ENCODE measurements at regions not wholly inside any gene's neighbourhood (a gene's known extent, or its start where the extent isn't known, plus 50 kb on each side); places are given as distances from the start of the nearest gene placed in this dataset.
A peak's percentile ranks its signal among the peaks of the same experiment; 100 is the strongest.

DNA sequence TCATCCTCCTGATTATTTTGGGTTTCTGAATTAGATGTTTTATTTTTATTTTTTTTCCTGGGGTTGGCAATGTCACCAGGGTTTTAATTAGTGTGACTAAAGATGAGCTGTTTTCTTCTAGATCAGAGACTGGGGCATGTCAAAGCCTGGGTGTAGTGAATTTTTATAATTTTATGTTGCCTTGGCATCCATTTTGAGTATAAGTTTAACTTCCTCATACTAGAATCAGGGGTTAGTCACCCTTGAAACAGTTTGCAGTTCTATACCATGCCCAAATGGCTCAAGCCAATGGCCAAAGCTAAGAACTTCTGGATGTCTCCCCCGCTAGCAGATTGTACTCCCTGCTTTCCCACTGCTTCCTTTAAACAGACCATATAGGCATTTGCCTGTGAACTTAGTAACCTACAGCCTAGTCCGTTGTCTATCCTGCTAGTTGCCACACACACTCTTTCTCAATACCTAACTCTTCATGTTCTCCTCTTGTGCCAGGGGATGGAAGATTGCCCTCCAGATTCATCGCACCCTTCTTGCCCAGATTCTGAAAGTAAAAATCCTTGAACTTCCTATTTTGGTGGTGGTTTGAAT lies 54.5 kb downstream of the KIAA0408 start:
- H3K27me3 Mint-ChIP-seq: no peaks in the 10 kb centered on the region
- peaks cover 16% of the 10 kb centered on the region for H3K4me1 Mint-ChIP-seq
- intact Hi-C loops (cut with micrococcal nuclease): no loop called here
- peaks cover 4% of the 10 kb centered on the region for H3K9me3 Mint-ChIP-seq (ENCODE audit: insufficient read depth)
- DNase-seq (no peak), ATAC-seq (ENCODE audit: low read depth) (no peak)
- ChIA-PET CTCF (no interaction called here), POLR2A (no interaction called here)
- Histone ChIP-seq H3K79me2 (ENCODE audit: control insufficient read depth, insufficient read depth, low read length) (no peaks in the 10 kb centered on the region), H3K27ac (ENCODE audit: low read length in 2 of 2) (no peak overlapping the region), H3K9me3 (ENCODE audit: control extremely low read depth in 1 of 3, control insufficient read depth in 2 of 3, insufficient read depth in 1 of 3, low read length in 2 of 3) (no peaks in the 10 kb centered on the region), H3K4me3 (ENCODE audit: control extremely low read depth in 1 of 5, extremely low read depth in 1 of 5, insufficient read depth in 1 of 5, low read depth in 2 of 5, low read length in 4 of 5) (no peak overlapping the region), H3K4me2 (replicated peaks; ENCODE audit: low read depth, low read length, poor library complexity, severe bottlenecking) (no peak overlapping the region), H2AFZ (ENCODE audit: insufficient read depth, low read depth, low read length, poor library complexity, severe bottlenecking) (peak overlapping the region; percentile 44), H3K4me1 (ENCODE audit: control insufficient read depth in 2 of 2, insufficient read depth in 2 of 2, low read length in 2 of 2) (peaks cover 6 to 9% of the 10 kb centered on the region in 2 donors), H4K20me1 (ENCODE audit: control insufficient read depth, insufficient read depth, low read length, poor library complexity, severe bottlenecking) (no peaks in the 10 kb centered on the region), H3K27me3 (replicated peaks in 1 of 4; ENCODE audit: control extremely low read depth in 1 of 4, control insufficient read depth in 3 of 4, insufficient read depth in 4 of 4, low read length in 3 of 4) (no peaks in the 10 kb centered on the region), H3K36me3 (replicated peaks in 1 of 2; ENCODE audit: control extremely low read depth in 1 of 2, control insufficient read depth in 1 of 2, extremely low read depth in 1 of 2, insufficient read depth in 2 of 2, low read length in 1 of 2) (no peaks in the 10 kb centered on the region), H3K9ac (ENCODE audit: low read length) (no peak overlapping the region)
- TF ChIP-seq CTCF (IDR thresholded peaks at IDR 0.05): no peak
- TF ChIP-seq EZH2 (IDR thresholded peaks at IDR 0.05; ENCODE audit: borderline replicate concordance, insufficient read depth, low read depth, low read length, poor library complexity, severe bottlenecking): no peak
- no peak overlapping the region for H3K4me3 Mint-ChIP-seq
- H3K27ac Mint-ChIP-seq: no peak overlapping the region
- 93% methylated on average over 2 of the region's 3 CpGs for WGBS (ENCODE audit: insufficient coverage)

DNA sequence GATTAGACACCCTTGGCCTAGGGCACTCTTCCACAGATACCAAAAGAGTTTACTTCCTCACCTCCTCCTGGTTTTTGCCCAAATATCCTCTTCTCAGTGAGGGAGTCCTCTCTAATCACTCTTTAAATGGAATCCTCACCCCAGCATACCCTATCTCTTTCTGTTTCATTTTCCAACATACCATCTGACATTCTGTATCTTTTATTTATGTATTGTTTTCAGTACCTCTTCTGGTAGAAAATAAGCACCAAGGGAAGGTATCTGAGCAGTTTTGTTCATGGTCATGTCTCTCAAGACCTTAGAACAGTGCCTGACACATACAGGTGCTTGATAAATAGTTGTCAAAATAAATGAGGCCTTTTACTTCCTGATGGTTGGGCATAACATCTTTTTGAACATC lies 55.1 kb downstream of the KIAA0408 start:
- no peak overlapping the region for H3K4me3 ChIP-seq (ENCODE audit: control extremely low read depth in 1 of 5, extremely low read depth in 1 of 5, insufficient read depth in 1 of 5, low read depth in 2 of 5, low read length in 4 of 5)
- no peaks in the 10 kb centered on the region for H3K79me2 ChIP-seq (ENCODE audit: control insufficient read depth, insufficient read depth, low read length)
- peaks cover 6 to 9% of the 10 kb centered on the region in 2 donors for H3K4me1 ChIP-seq (ENCODE audit: control insufficient read depth in 2 of 2, insufficient read depth in 2 of 2, low read length in 2 of 2)
- H3K36me3 ChIP-seq (replicated peaks in 1 of 2; ENCODE audit: control extremely low read depth in 1 of 2, control insufficient read depth in 1 of 2, extremely low read depth in 1 of 2, insufficient read depth in 2 of 2, low read length in 1 of 2): no peaks in the 10 kb centered on the region
- H3K9ac ChIP-seq (ENCODE audit: low read length): no peak overlapping the region
- no peak for DNase-seq
- H3K27me3 ChIP-seq (replicated peaks in 1 of 4; ENCODE audit: control extremely low read depth in 1 of 4, control insufficient read depth in 3 of 4, insufficient read depth in 4 of 4, low read length in 3 of 4): no peaks in the 10 kb centered on the region
- Mint-ChIP-seq H3K9me3 (ENCODE audit: insufficient read depth) (peaks cover 4% of the 10 kb centered on the region), H3K4me1 (peaks cover 16% of the 10 kb centered on the region), H3K4me3 (no peak overlapping the region), H3K27me3 (no peaks in the 10 kb centered on the region), H3K27ac (peak overlapping the region; percentile 16)
- ATAC-seq (ENCODE audit: low read depth): no peak
- TF ChIP-seq EZH2 (IDR thresholded peaks at IDR 0.05; ENCODE audit: borderline replicate concordance, insufficient read depth, low read depth, low read length, poor library complexity, severe bottlenecking) (no peak), CTCF (IDR thresholded peaks at IDR 0.05) (no peak)
- H3K27ac ChIP-seq (ENCODE audit: low read length in 2 of 2): no peak overlapping the region
- no peaks in the 10 kb centered on the region for H4K20me1 ChIP-seq (ENCODE audit: control insufficient read depth, insufficient read depth, low read length, poor library complexity, severe bottlenecking)
- intact Hi-C loops (cut with micrococcal nuclease): no loop called here
- ChIA-PET CTCF (no interaction called here), POLR2A (no interaction called here)
- H3K4me2 ChIP-seq (replicated peaks; ENCODE audit: low read depth, low read length, poor library complexity, severe bottlenecking): peak overlapping the region; percentile 24
- H2AFZ ChIP-seq (ENCODE audit: insufficient read depth, low read depth, low read length, poor library complexity, severe bottlenecking): peak overlapping the region; percentile 44
- H3K9me3 ChIP-seq (ENCODE audit: control extremely low read depth in 1 of 3, control insufficient read depth in 2 of 3, insufficient read depth in 1 of 3, low read length in 2 of 3): no peaks in the 10 kb centered on the region
